PC-3 (cell line): ENCODE measurements at regions not wholly inside any gene's neighbourhood (a gene's known extent, or its start where the extent isn't known, plus 50 kb on each side); places are given as distances from the start of the nearest gene placed in this dataset.

Experiments
- CTCF ChIP-seq: fragments of 300-600 bp; sonication (generic); conservative IDR thresholded peaks from 2 replicates; pipeline ENCODE4 v1.5.1; 2017; ENCODE audit warnings: antibody characterized with exemption, low read depth, mild to moderate bottlenecking, low read length
- EZH2 ChIP-seq: fragments of 300-600 bp; sonication (generic); IDR thresholded peaks from one replicate; pipeline ENCODE4 v1.6.1; 2017; ENCODE audit warnings: antibody characterized with exemption, mild to moderate bottlenecking, low read length; ENCODE audit not compliant: unreplicated experiment

GRCh38 chr6:50976907-50977306 is 158.2 kb downstream of the TFAP2B start:
- TF ChIP-seq CTCF (no peak), EZH2 (no peak)
